Skeletal muscle tissue (tissue), 3 donors: ENCODE measurements at regions not wholly inside any gene's neighbourhood (a gene's known extent, or its start where the extent isn't known, plus 50 kb on each side); places are given as distances from the start of the nearest gene placed in this dataset.

ENCODE experiments used
- H3K27ac ChIP-seq: one replicate; pipeline ENCODE4 v1.7.0; 2013; ENCODE audit warnings: mild to moderate bottlenecking, low read depth, low read length, inconsistent platforms
- H3K27me3 ChIP-seq, 3 donors: one replicate each; pipeline ENCODE4 v1.7.0; 2013; ENCODE audit warnings: low read length in 3 of 3; ENCODE audit not compliant: control insufficient read depth in 3 of 3, insufficient read depth in 3 of 3
- H3K36me3 ChIP-seq, 3 donors: one replicate each; pipeline ENCODE4 v1.7.0; 2013; ENCODE audit warnings: low read length in 3 of 3; ENCODE audit not compliant: control insufficient read depth in 3 of 3, insufficient read depth in 3 of 3
- H3K4me1 ChIP-seq, 3 donors: one replicate each; pipeline ENCODE4 v1.7.0; 2013; ENCODE audit warnings: low read length in 3 of 3, mild to moderate bottlenecking in 3 of 3; ENCODE audit not compliant: control insufficient read depth in 3 of 3, insufficient read depth in 3 of 3
- H3K4me3 ChIP-seq, 3 donors: one replicate each; pipeline ENCODE4 v1.7.0; 2013; ENCODE audit warnings: low read length in 3 of 3
- H3K9ac ChIP-seq, 3 donors: one replicate each; pipeline ENCODE4 v1.7.0; 2013; ENCODE audit warnings: low read length in 3 of 3, mild to moderate bottlenecking in 3 of 3, moderate library complexity in 2 of 3, low read depth in 1 of 3
- H3K9me3 ChIP-seq, 3 donors: one replicate each; pipeline ENCODE4 v1.7.0; 2013; ENCODE audit warnings: low read length in 3 of 3; ENCODE audit not compliant: control insufficient read depth in 3 of 3
- donor health status: Osteomylitis.

DNA sequence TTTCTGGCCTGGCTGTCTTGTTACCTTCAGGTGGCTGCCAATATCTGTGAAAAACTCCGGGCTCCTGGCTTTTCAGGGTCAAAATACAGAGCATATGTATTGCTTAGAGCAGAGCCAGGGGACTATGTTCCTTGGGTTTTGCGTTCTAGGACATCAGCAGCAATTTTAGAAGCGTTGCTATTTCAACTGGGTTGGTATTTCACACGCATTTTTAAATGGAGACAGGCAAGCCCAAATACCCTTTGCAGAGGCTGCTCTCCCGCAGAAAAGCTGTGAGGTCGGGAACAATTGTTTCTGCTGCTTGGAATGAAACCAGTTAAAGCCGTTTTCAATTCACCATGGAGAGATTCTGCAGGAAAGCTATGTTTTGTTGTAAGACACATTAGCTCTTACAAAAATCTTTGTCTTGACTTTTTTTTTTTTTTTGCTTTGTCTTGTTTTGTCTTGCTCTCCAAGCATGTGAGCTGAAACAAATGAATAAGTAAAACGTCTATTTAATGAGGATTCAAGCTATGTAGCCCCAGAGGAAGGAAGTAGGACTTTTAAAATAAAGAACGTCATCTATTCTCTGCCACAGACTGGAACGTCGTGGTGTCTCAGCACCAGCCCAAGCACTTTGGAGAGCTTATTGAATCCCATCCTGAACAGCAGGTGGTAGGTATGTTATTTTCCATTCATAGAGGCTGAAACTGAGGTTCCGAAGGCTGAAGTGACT is 181.0 kb upstream of the TBX3 start:
- Histone ChIP-seq H3K36me3 (no peaks in the 10 kb centered on the region), H3K27me3 (peaks cover 0 to 6% (median 4%) of the 10 kb centered on the region in 3 donors), H3K9ac (no peak overlapping the region), H3K4me3 (no peak overlapping the region), H3K4me1 (no peaks in the 10 kb centered on the region), H3K27ac (no peak overlapping the region), H3K9me3 (peaks cover 0 to 6% (median 0%) of the 10 kb centered on the region in 3 donors)

DNA sequence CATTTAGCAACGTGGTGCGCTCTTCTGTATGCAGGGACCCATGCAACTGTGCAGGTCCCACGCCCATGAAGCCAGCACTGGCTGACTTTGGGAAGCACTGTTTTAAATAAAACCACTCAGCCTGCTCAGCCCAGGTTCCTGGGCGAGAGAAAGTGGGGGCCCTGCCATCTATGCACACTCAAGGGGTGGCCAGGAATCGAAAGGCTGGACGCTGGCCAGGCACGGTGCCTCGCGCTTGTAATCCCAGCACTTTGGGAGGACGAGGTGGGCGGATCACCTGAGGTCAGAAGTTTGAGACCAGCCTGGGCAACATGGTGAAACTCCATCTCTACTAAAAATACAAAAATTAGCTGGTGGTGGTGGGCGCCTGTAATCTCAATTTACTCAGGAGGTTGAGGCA is 179.9 kb upstream of the TBX3 start:
- Histone ChIP-seq H3K27me3 (peaks cover 0 to 6% (median 4%) of the 10 kb centered on the region in 3 donors), H3K36me3 (no peaks in the 10 kb centered on the region), H3K27ac (no peak overlapping the region), H3K9ac (no peak overlapping the region), H3K9me3 (peaks cover 0 to 6% (median 0%) of the 10 kb centered on the region in 3 donors), H3K4me3 (no peak overlapping the region), H3K4me1 (no peaks in the 10 kb centered on the region)

DNA sequence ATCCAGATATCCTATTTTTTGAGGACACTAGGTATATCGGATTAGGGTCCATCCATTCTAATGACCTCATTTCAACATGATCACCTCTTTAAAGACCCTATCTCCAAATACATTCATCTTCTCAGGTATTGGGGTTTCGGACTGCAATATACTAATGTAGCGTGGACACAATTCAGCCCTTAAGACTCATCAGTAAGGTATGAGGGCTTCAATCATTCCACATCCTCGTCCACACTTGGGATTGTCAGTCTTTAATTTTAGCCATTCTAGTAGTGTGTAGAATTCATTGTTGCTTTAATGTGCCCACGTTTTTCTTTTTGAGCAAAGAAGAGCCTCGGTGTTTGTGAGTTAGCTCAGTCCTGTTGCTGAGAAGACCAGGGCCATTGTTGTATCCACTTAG is 177.0 kb upstream of the TBX3 start:
- Histone ChIP-seq H3K27me3 (peaks cover 2 to 6% (median 4%) of the 10 kb centered on the region in 3 donors), H3K27ac (no peak overlapping the region), H3K9me3 (peaks cover 0 to 6% (median 0%) of the 10 kb centered on the region in 3 donors), H3K9ac (no peak overlapping the region), H3K4me3 (no peak overlapping the region), H3K36me3 (no peaks in the 10 kb centered on the region), H3K4me1 (no peaks in the 10 kb centered on the region)

DNA sequence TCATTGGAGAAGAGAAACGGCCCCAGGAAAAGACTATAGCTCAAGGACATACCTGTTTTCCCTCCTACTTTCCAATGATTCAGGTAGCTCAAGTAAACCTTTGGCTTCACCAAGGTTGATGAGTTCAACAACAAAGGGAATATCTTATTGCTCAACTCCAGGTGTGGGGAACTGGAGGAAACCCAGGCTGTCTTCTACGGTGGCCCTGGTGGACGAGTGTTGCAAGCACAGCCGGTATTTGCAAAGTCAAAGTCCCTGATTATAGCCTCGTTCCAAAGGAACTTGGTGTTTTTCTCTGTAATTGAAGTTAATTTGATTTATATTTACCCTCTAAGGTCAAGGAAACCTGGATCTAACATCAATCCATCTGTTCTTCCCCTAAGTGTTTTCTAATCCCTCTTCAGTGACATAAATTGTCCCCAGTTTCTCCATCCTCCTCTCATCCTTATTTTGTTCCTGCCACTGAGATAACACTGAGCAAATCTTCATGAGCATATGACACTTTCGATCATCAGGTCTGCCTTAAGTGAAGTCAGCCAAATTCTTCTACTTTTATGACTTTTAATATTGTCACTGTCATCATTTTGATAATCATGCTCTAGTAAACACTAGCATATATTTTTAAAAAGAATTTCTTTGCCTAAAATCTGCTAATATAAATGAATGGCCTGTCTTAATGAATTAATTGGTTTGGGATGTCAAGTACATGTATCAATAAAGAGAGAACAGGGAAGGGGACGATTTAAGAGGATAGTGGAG is 174.6 kb upstream of the TBX3 start:
- Histone ChIP-seq H3K4me3 (no peak overlapping the region), H3K27me3 (peaks cover 0 to 2% (median 0%) of the 10 kb centered on the region in 3 donors), H3K27ac (no peak overlapping the region), H3K4me1 (no peaks in the 10 kb centered on the region), H3K36me3 (no peaks in the 10 kb centered on the region), H3K9ac (no peak overlapping the region), H3K9me3 (peaks cover 0 to 6% (median 3%) of the 10 kb centered on the region in 3 donors)

DNA sequence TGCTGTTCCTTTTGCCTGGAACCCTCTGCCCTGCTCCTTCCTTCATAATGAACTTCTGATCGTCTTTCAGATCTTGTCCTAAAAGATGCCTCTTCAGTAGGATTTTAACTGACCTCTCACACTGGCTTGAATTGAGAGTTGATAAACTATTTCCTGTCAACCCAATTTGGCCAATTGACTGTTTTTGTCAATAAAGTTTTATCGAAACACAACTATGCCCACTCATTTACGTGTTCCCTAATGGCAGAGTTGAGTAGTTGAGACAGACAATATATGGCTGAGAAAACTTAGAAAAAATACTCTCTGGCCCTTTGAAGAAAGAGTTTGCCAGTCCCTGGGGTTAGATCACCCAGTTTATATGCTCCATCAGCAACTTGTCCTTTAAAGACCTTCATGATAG is 171.7 kb upstream of the TBX3 start:
- Histone ChIP-seq H3K27ac (no peak overlapping the region), H3K4me3 (no peak overlapping the region), H3K4me1 (no peaks in the 10 kb centered on the region), H3K9ac (no peak overlapping the region), H3K36me3 (no peaks in the 10 kb centered on the region), H3K27me3 (peaks cover 0 to 2% (median 0%) of the 10 kb centered on the region in 3 donors), H3K9me3 (peaks cover 0 to 3% (median under 1%) of the 10 kb centered on the region in 3 donors)

DNA sequence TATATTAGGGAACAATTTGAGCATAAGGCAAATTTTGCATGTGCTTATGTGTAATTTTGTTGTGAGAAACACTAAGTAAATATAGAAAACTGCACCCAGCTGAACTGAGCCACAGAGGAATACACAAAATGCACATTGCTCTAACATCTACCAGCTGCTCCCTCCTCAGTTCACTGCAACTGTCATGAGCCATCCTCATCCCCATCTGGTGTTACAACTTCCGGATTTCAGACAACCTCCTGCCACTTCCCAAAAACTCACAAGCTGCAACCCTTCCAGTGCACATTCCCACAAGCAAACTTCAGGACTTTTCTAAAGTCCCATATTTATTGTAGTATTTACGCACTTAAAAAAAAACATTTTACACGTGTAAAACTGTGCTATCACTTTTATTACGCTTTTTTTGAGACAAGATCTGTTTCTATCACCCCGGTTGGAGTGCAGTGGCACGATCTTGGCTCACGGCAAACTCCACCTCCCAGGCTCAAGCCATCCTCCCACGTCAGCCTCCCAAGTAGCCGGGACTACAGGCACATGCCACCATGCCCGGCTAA is 169.1 kb upstream of the TBX3 start:
- Histone ChIP-seq H3K27me3 (no peaks in the 10 kb centered on the region), H3K36me3 (no peaks in the 10 kb centered on the region), H3K4me3 (no peak overlapping the region), H3K9me3 (peaks cover 0 to 3% (median 0%) of the 10 kb centered on the region in 3 donors), H3K27ac (no peak overlapping the region), H3K9ac (no peak overlapping the region), H3K4me1 (peaks cover 0 to 3% (median 0%) of the 10 kb centered on the region in 3 donors)

DNA sequence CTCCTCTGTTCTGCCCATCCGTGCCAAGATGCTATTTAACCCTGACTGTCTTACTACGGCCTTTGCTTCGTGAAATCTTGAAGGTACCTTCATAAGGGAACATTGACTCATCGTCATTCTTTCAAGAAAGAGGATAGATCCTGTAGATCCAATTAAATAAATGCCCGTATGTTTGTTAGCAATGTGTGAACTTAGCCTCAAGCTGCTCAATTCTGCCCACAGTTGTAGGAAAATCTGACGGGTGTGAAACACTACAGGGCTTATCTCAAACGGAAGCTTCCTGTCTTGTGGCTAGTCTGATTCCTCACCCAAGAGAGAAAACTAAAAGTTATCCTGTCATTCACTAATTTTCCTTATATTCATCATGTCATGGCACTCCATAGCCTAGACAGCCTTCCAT is 168.0 kb upstream of the TBX3 start:
- H3K4me3 ChIP-seq, result no peak overlapping the region
- no peaks in the 10 kb centered on the region for H3K36me3 ChIP-seq
- H3K9me3 ChIP-seq, result peaks cover 0 to 3% (median 0%) of the 10 kb centered on the region in 3 donors
- peaks cover 0 to 3% (median 0%) of the 10 kb centered on the region in 3 donors for H3K4me1 ChIP-seq
- no peaks in the 10 kb centered on the region for H3K27me3 ChIP-seq
- no peak overlapping the region for H3K27ac ChIP-seq
- no peak overlapping the region for H3K9ac ChIP-seq

DNA sequence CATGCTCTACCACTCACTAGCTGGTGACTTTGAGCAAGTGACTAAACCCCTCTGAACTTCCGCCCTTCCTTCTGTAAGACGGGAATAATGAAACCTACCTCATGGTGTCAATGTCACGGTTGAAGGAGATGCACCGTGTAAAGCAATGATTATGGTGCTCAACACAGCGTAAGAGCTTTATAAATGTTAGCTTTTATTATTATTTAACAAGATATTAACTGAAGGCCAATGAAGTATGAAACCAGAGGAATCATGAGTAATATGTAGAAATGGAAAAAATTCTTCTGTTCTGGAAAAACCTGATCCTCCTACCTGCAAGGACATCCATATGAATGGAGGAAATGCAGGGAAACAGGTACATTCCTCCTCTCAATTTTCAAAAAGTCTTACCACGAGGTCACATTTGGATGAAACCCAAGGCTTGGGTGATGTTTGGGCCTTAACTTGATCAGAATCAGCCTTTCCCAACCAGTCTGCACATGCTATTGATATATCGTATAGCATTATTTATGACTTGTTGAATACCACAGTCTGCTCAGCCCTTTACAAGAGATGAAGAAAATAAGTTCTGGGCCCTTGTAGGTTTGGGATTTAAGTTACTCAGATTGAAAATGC is 166.8 kb upstream of the TBX3 start:
- Histone ChIP-seq H3K9me3 (peaks cover 0 to 3% (median 0%) of the 10 kb centered on the region in 3 donors), H3K27me3 (peaks cover 0 to 6% (median 0%) of the 10 kb centered on the region in 3 donors), H3K27ac (no peak overlapping the region), H3K9ac (no peak overlapping the region), H3K36me3 (no peaks in the 10 kb centered on the region), H3K4me3 (no peak overlapping the region), H3K4me1 (peaks cover 0 to 3% (median 0%) of the 10 kb centered on the region in 3 donors)

DNA sequence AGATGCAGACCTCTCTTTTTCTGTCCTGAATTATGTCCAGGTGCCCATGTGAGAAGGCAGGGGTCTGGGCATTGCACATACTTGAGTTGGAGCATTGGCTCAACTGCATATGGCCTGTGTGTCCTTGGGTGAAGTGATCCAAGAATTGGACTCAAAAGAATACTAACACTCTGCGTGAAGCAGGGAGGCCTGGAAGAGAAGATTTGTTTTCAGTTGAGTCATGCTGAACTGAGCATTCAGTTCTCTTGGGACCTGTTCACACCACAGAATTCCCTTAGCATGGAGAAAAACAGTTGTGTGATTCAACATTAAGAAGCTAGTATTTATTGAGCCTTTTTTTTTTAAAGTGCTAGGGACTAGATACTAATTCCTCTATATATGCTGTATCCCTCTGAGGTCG is 164.7 kb upstream of the TBX3 start:
- Histone ChIP-seq H3K36me3 (no peaks in the 10 kb centered on the region), H3K4me1 (peaks cover 0 to 3% (median 0%) of the 10 kb centered on the region in 3 donors), H3K9ac (no peak overlapping the region), H3K27me3 (peaks cover 0 to 6% (median 0%) of the 10 kb centered on the region in 3 donors), H3K4me3 (no peak overlapping the region), H3K9me3 (no peaks in the 10 kb centered on the region), H3K27ac (no peak overlapping the region)
